ENCODE measurements at regions not wholly inside any gene's neighbourhood (a gene's known extent, or its start where the extent isn't known, plus 50 kb on each side); places are given as distances from the start of the nearest gene placed in this dataset.

DNA sequence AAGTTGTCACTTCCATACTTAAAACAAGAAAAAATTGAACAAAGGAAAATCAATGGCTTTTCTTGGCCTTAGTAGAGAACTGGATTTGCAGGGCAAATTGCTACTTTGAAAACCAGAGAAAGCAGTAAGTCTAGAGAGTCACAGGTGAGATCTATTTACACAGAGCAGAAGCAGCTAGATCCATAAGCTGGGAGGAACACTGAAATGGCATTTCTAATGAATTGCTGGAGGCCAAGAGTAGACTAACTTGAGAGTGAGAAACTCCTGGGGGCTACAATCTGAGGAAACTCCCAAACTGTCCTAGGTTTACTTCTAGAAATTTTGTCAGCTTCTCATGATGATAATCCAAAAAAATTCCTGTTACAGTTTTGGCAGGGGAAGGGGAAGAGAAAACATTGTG is 133.3 kb downstream of the SPCS3 start:
- TF ChIP-seq, protein P1, sequence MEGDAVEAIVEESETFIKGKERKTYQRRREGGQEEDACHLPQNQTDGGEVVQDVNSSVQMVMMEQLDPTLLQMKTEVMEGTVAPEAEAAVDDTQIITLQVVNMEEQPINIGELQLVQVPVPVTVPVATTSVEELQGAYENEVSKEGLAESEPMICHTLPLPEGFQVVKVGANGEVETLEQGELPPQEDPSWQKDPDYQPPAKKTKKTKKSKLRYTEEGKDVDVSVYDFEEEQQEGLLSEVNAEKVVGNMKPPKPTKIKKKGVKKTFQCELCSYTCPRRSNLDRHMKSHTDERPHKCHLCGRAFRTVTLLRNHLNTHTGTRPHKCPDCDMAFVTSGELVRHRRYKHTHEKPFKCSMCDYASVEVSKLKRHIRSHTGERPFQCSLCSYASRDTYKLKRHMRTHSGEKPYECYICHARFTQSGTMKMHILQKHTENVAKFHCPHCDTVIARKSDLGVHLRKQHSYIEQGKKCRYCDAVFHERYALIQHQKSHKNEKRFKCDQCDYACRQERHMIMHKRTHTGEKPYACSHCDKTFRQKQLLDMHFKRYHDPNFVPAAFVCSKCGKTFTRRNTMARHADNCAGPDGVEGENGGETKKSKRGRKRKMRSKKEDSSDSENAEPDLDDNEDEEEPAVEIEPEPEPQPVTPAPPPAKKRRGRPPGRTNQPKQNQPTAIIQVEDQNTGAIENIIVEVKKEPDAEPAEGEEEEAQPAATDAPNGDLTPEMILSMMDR (IDR thresholded peaks at IDR 0.05; ENCODE audit: borderline replicate concordance, extremely low read depth, low read length, poor library complexity, severe bottlenecking), result no peak
- no peak for TF ChIP-seq EZH2 (IDR thresholded peaks at IDR 0.05; ENCODE audit: borderline replicate concordance, low read depth, low read length, severe bottlenecking)

Measured in DND-41 (cell line).